HG03378 (cell line): ENCODE measurements at regions not wholly inside any gene's neighbourhood (a gene's known extent, or its start where the extent isn't known, plus 50 kb on each side); places are given as distances from the start of the nearest gene placed in this dataset.
"Not testable (repeated sequence)": the region's sequence is repeated elsewhere in the genome, so short reads cannot be mapped to it uniquely, and the experiment has no call there.

Source experiments
- ATAC-seq: cut with Tn5 transposase; IDR thresholded peaks from one replicate; pipeline ENCODE4 v1.9.1; 2021; ENCODE audit warnings: mild to moderate bottlenecking, moderate library complexity; ENCODE audit not compliant: unreplicated experiment

GRCh38 chr9:74071502-74071901 is 425.6 kb upstream of the RORB start:
- no peak for ATAC-seq

GRCh38 chr9:74073897-74074296 is 423.2 kb upstream of the RORB start:
- no peak for ATAC-seq

- no peak for ATAC-seq
These were observed 418.5 kb upstream of the RORB start for GRCh38 chr9:74078647-74079046.

GRCh38 chr9:74080652-74081051 is 416.5 kb upstream of the RORB start:
- ATAC-seq, result not testable (repeated sequence)

- ATAC-seq, result no peak
These were observed 413.3 kb upstream of the RORB start for GRCh38 chr9:74083681-74084433.

- ATAC-seq, result not testable (repeated sequence)
These were observed 411.6 kb upstream of the RORB start for GRCh38 chr9:74085384-74086037.

- not testable (repeated sequence) for ATAC-seq
These were observed 406.2 kb upstream of the RORB start for GRCh38 chr9:74090921-74091320.

GRCh38 chr9:74092491-74092834 is 404.7 kb upstream of the RORB start:
- ATAC-seq, result no peak

- ATAC-seq, result not testable (repeated sequence)
These were observed 403.1 kb upstream of the RORB start for GRCh38 chr9:74094037-74094436.

GRCh38 chr9:74094766-74095165 is 402.4 kb upstream of the RORB start:
- no peak for ATAC-seq

- no peak for ATAC-seq
These were observed 401.2 kb upstream of the RORB start for GRCh38 chr9:74095925-74096324.

- no peak for ATAC-seq
These were observed 400.7 kb upstream of the RORB start for GRCh38 chr9:74096420-74096819.

GRCh38 chr9:74100042-74100441 is 397.1 kb upstream of the RORB start:
- ATAC-seq, result no peak

- ATAC-seq, result not testable (repeated sequence)
These were observed 395.0 kb upstream of the RORB start for GRCh38 chr9:74102148-74102547.

- ATAC-seq, result no peak
These were observed 394.4 kb upstream of the RORB start for GRCh38 chr9:74102702-74103101.

GRCh38 chr9:74107692-74108091 is 389.4 kb upstream of the RORB start:
- no peak for ATAC-seq

- no peak for ATAC-seq
These were observed 381.2 kb upstream of the RORB start for GRCh38 chr9:74115976-74116375.

GRCh38 chr9:74117151-74117550 is 380.0 kb upstream of the RORB start:
- no peak for ATAC-seq

GRCh38 chr9:74117731-74118130 is 379.4 kb upstream of the RORB start:
- ATAC-seq, result no peak

GRCh38 chr9:74120061-74120460 is 377.1 kb upstream of the RORB start:
- ATAC-seq, result no peak

- ATAC-seq, result no peak
These were observed 376.7 kb upstream of the RORB start for GRCh38 chr9:74120470-74120869.

- no peak for ATAC-seq
These were observed 374.9 kb upstream of the RORB start for GRCh38 chr9:74122216-74122615.

- ATAC-seq, result no peak
These were observed 374.5 kb upstream of the RORB start for GRCh38 chr9:74122661-74123060.
